Uterus (tissue), 2 donors: ENCODE measurements at regions not wholly inside any gene's neighbourhood (a gene's known extent, or its start where the extent isn't known, plus 50 kb on each side); places are given as distances from the start of the nearest gene placed in this dataset.

Experiments used
- CTCF ChIP-seq, 4 experiments: fragments of 200-600 bp in 2 of 4; fragments of 450-650 bp in 2 of 4; sonication (generic) in 2 of 4; IDR thresholded peaks; one replicate each; pipeline ENCODE4 v1.5.1; 2016 to 2019; ENCODE audit warnings: antibody characterized with exemption in 4 of 4, mild to moderate bottlenecking in 2 of 4, moderate library complexity in 1 of 4
- POLR2A ChIP-seq, 2 donors: fragments of 450-650 bp; IDR thresholded peaks; one replicate each; pipeline ENCODE4 v1.6.1; 2016; ENCODE audit warnings: antibody characterized with exemption in 2 of 2, mild to moderate bottlenecking in 1 of 2, moderate library complexity in 1 of 2

- TF ChIP-seq CTCF (IDR thresholded peaks at IDR 0.05), result no peak
- TF ChIP-seq POLR2A (IDR thresholded peaks at IDR 0.05), result no peak
Observed at GRCh38 chr17:52515927-52516326, 357.4 kb upstream of the CA10 start.
